Amniotic stem cell (primary cell): ENCODE measurements at regions not wholly inside any gene's neighbourhood (a gene's known extent, or its start where the extent isn't known, plus 50 kb on each side); places are given as distances from the start of the nearest gene placed in this dataset.
"Not testable (repeated sequence)": the region's sequence is repeated elsewhere in the genome, so short reads cannot be mapped to it uniquely, and the experiment has no call there.

Experiments used
- DNase-seq: peaks from one replicate; lab custom pipeline; 2025; lab: John Stamatoyannopoulos, UW

DNA sequence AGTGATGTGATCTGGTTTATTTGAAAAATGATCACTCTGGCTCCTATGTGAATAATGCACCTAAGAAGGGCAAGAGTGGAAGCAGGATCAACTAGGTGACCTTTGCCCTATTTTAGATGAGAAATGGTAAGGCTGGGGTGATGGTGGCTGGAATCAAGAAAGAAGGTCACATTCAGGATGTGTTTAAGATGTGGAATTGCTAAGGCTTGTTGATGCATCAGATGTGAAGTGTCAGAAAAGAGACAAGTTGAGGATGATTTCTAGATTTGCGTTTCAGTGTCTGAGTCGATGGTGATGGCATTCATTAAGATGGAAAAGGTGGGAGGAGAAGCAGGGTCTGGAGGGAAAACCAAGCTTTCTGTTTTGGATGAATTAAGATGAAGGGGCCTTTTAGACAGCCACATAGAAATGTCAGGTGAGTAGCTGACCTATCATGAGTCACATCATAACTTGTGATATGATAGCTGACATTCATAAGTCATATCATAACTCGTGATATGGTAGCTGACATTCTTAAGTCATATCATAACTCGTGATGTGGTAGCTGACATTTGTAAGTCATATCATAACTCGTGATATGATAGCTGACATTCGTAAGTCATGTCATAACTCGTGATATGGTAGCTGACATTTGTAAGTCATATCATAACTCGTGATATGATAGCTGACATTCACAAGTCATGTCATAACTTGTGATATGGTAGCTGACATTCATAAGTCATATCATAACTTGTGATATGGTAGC, 101.2 kb upstream of the SEC11C start:
- no peak for DNase-seq

DNA sequence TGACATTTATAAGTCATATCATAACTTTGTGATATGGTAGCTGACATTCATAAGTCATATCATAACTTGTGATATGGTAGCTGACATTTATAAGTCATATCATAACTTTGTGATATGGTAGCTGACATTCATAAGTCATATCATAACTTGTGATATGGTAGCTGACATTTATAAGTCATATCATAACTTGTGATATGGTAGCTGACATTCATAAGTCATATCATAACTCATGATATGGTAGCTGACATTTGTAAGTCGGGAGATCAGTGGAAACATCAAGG, 100.7 kb upstream of the SEC11C start:
- not testable (repeated sequence) for DNase-seq

DNA sequence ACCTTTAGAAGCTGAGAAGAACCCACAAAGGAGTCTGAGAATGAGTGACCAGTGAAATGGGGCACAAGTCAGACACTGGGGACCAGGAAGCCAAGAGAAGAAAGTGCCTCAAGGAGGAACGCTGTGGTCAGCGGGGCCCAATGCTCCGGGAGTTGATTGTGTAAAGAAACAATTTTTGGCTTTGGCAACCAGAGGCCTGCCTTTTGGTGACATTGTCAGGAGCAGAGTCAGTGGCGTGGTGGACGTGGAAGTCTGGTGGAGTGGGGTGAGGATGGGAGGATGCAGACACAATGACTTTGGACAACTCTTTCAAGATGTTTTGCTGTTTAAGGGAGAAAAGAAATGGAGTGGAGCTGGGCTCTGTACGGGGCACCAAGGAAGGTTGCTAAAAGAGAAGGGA, 100.2 kb upstream of the SEC11C start:
- DNase-seq = no peak

DNA sequence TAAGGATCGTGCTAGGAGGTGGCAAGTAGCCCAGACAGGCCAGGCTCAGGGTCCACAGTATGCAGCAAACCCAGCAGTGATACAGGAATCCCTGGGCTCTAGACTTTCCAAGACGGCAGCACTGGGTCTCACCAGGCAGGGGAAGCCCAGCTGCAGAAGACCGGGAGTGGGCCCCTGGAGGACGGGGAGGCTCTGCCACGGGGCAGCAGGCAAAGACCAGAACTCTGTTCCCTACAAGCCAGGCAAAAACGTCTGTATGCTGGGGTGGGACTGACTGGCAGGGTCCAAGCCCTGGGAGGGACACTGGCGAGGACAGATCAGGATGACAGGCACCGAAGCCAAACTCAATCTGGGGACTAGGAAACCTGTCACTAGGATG, 98.9 kb upstream of the SEC11C start:
- DNase-seq = no peak

DNA sequence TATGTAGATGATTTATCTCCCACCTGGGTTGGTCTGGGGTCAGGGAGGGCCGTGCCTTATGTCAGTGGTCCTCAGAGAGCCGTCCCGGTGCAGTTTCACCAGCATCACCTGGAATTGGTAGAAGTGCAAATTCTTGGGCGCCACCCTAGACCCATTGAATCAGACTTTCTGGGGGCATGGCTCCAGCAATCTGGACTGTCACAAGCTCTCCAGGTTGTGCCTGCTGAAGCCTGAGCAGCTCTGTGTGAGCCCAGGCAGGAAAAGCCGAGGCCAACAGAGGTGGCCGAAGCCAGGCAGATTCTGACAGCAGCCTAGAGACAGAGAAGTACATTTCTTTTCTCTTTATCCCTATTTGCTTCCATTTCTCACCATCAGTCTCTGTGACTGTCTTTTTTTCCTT, 98.4 kb upstream of the SEC11C start:
- no peak for DNase-seq

DNA sequence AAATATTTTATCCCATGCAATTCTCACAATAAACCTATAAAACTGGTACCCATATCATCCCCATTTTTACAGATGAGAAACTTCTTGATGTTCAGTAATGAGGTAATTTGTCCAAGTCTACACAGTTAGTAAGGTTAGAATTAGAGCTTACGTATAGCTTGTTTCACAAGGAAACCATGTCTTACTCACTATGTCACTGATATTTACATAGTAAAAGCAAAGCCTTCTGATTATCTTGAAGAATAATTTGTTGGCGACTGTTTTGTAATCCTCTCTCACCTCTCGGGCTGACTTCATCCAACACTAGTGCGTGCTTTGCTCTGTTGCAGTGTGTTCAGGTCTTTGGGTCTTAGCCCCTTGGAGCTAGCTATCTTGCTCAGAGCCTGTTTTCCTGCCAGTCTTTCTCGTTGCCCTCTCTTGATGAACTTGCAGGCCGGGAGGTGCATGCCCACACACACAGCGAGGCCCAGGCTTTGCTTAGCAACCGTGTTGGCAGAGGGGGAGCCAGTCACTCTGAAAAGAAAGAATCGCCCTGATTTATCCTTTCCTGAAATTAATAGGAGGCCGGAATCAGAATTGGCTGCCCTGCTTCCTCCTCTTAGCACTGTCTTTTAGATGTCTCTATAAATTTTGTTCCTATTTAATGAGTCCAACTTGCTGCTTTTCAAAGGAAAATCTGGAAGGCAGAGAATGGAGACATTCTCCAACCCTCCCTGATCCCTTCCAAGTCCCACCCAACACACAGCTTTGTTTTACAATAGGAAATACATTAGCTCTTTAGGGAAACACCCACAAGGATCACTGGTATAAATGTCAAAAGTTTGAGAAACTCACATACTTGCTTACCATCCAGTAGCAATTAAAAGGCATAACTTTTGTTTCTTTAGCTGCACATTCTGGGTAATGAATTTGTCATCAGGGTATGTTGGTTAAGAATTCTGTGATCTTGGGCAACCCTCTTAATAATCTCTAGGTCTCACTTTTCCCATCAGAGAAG, 97.6 kb upstream of the SEC11C start:
- no peak for DNase-seq

DNA sequence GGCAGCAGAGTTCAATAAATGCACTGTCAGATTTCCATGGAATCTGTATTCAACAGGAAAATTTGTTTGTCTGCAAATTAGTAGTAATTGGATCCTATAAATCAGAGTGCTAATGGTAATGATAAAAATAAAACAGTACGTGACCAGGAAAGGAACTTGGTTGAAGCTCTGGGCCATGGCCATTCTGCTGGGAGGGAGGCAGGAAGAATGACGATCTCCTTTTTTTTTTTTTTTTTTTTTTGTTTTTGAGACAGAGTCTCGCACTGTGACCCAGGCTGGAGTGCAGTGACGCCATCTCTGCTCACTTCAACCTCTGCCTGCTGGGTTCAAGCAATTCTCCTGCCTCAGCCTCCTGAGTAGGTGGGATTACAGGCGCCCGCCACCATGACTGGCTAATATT, 94.8 kb upstream of the SEC11C start:
- DNase-seq = no peak

DNA sequence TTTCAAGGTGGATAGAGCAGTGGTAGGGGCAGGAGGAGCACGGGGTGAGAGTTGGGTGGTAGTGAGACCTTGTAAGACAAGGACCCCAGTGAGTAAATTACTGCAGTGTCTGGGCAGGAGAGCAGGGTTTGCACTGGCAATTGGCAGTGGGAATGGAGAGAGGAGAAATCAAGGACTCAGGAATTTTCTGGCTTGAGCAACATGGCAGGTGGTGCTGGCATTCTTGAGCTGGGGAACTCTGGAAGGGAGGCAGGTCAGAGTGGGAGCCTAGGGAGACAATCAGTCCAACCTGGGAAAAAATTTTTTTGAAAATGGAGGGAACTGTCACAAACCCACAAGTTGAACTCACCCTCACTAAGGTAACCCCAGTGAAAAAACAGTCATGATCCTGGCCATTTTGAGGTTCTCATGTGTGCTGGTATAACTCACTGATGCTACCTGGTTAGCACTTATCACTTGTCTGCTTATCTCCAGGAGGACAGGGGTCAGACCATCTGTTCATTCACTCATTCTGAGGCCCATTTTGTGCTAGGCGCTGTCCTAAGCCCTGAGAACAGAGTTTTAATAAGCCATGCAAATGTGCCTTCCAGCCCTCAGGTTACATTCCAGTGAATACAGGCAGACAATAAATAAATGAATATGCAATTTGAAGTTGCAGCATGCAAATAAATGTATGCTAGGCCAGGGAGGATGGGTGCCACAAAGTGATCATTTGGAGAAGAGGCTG, 92.2 kb upstream of the SEC11C start:
- no peak for DNase-seq

DNA sequence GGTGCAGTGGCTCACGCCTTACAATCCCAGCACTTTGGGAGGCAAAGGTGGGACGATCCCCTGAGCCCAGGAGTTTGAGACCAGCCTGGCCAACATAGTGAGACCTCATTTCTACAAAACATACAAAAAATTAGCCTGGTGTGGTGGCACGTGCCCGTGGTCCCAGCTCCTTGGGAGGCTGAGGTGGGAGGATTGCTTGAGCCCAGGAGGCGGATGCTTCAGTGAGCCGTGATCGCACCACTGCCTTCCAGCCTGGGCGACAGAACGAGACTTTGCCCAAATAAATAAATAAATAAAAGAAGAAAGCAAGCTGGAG, 91.7 kb upstream of the SEC11C start:
- DNase-seq = no peak

DNA sequence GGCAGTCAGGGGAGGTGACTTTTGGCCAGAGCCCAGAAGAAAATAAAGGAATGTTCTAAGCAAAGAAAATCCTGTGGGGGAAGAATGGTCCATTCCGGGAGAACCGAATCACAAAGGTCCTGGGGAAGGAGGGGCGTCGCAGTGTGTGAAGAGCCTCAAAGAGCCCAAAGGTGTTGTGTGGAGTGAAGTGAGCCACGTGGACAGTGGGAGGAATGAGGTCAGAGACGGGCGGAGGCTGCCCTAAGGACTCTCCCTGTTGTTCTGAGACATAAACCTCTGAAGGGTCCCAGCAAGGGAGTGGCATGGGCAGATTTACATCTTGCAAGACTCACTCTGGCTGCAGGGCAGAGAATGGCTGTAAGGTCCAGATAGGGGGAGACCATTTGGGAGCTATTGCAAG, 91.3 kb upstream of the SEC11C start:
- DNase-seq = no peak

DNA sequence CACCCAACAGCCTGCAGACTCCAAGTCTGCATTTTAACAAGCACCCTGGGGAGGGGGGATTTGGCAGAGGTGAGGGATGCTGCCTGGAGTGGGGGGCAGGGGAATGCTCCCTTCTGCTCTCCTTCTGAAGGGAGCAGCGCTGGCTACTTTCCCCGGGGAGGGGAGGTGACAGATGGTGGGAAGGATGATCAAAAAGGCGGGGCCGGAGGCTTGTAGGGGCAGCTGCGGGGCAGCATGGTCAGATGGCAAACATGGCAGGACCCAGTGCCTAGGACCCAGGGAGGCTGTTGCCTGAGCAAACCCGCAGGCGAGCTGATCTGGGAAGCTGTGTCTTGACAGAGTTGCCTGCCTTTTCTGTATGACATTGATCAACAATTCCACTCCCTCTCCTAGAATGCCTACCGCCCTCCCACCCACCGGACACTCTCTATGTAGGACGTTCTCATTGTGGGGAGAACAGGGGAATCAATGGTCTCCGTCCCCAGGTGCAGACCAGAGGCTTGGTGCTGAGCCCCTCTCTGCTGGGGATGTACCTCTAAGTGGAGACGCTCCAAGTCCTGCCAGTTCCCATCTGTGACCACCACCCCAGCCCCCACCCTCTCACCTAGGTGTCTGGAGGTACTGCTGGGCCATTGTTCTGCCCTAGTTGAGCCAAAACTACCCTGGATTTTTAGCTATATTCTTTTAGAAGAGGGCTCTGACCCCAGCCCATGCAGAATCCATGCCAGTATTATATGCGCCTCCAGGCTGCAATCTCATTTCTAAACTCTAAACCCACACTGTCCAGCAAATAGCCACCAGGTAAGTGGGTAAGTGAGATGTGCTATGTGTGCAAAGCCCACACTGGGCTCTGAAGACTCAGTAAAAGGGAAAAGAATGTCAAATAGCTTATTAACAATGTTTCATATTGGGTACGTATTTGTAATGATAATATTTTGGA, 89.7 kb upstream of the SEC11C start:
- DNase-seq = no peak

DNA sequence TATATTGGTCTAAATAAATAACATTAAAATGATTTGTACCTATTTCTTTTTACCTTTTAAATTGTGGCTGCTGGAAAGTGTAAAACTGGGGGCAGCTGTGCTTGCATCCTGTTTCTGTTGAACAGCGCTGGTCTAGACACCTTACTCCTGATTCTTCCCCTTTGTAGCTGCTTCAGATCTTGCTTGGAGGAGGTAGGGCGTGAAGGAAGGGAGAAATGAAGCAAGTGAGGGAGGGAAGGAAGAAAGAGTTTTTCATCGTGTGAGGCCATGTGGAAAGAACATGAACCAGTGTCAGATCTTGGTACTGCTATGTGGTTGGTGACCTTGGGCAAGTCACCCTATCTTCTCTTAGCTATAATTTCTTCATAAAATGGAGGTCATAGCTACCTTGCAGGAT, 89.0 kb upstream of the SEC11C start:
- DNase-seq = no peak

DNA sequence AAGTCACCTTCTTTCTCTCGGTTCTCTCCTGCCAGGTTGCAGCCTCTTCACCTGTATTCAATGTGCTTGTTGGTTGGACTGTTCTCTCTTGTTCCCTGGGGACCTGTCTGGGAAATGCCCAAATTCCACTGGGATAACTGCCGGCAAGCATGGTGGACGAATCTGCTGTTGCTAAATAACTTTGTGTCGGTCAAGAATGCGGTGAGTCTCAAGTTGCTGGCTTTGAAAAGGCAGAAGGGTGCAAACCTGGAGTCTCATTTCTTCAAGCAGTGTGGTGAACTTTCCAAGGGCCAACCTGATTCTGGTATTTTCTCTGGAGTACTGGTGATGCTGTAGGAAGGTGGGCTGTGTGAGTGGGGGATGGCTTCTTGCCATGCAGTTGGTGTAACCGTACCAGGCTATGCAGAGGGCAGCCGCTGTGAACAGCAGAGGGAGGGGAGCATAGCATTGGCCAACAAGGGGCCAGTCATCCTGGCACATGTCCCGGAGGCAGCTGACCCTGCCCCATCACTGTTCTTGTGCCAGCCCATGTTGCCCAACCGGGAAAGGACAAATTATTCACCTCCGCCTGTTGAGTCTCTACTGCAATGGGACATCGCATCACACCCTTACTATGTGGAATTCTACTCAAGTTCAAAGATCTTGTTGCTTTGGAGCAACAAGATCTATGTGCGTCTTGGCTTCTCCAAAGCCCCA, 88.1 kb upstream of the SEC11C start:
- DNase-seq = no peak

DNA sequence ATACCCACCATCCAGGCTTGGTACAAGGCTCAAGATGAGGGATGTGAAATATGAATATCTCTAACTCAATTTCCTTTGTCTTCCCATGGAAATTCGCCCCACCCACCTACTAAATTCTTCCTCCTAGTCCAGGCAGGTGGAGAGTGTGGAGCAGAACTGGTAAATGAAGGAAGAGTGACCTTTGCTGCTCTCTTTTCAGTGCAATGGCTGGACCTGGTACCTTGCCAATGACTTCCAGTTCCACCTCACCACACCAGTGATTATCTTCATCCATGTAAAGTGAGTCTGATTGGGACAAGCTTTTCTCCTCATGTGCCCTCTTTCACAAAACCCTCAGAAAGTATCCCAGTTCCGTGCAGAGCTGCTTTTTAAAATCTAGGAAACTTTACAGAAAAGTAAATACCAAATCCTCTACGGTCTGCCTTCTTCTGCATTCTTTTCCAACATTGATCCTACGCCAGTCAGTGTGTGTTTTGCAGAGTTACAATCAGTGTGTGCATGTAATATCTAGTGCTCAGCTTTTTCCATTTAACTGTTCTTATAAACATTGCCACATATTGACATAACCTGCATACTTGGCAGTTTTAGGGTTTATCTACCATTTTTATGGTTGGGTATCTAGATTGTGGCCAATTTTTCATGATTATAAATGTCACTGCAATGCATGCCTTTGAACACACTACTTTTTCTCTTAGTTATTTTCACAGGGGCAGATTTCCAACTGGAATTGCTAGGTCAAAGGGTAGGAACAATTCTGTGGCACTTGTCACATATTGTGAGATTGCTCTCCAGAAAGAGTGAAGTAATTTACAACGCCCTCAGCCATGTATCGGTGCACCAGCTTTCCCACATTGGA, 86.5 kb upstream of the SEC11C start:
- no peak for DNase-seq

DNA sequence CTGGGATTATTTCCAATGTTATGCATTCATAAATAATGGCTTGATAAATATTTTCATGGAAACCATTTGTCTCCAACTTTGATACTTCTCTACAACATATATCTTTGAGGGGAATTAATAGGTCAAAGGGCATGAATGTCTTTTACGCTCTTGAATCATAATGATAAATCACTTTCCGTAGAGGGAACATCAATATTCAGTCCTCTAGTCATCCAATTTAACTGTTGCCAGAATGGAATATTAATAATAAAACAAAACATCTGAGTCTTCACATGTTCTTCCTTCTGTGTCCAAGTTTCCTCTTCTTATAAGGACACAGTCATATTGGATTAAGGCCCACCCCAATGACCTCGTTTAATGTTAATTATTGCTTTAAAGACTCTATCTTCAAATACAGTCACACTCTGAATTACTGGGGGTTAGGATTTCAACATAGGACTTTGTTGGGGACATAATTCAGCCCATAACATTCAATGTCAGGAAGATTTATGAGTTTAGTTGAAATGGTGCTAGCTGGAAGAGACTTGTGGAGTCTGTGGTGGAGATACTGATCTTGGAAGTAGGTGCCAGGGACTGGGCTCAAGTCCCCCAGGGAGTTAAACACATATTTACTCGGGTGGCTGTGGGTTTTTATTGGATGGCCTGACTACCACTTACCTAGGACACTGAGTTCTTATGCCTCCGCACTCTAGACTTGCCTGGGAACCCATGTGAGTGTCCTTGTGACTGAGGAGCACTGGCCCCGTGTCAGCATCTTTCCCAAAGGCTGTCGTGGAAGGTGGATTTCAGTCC, 85.0 kb upstream of the SEC11C start:
- no peak for DNase-seq

DNA sequence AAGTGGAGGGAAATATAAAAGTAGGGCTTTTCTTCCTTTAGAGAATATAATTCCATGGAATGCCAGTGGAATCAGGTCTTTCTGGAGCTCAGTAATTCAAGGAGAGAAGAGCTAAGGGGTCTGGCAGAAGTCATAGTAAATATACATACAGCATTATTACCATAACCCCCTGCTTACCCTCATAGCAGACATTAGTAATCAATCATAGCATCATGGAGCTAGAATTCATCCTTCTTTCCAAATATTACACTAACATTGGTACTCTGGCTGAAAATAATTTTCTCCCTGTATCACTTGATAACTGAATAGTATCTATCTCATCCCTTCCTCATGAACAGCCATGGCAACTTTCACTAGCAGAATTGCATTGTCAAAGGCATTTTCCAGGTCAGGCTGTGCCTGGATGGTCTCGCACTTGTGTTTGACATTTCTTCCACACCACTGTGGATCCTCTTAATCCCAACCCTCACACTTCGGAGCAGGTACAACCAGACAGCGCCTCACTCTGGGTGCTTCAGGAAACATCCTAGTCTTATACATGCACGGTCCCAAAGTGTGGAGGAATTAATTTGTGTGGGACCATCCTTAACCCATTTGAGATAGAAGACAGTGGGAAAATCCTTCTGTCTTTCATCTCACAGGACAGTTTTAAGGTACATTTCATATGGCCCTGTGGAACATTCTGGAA, 84.2 kb upstream of the SEC11C start:
- no peak for DNase-seq

DNA sequence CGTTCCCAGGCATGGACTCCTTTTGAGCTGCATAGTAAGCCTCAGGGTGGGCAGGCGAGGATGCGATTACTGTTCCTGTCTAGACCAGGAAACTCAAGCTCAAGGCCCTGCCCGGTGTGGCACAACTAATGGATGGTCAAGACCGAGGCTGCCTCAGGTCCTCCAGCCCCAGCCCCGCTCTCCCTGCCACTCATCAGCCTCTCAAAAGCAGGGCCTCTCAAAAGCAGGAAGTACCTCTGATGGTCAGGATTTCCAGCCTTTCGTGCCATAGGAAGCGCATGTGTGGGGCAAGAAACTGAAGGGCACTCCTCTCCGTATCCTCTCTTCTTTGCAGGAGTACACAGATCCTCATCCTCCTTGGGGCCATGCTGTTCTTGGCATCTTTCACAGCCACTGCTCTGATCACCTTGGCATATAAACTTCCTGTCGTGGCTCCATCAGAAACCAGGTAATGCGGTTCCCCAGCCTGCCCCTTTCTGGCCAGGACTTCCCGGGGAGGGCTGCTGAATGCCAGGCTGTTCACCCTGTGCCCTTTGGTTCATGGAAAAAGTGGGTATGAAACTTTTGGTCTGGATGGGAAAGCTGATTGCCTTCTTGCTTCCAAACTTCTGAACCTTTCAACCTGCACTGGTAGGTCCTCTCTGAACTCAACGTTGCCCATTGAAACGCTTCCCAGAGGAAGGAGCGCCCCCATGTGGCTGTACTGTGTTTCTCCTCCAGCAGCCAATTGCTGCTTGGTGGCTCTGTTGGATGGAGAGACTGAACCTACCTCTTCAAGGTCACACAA, 82.8 kb upstream of the SEC11C start:
- DNase-seq = no peak

DNA sequence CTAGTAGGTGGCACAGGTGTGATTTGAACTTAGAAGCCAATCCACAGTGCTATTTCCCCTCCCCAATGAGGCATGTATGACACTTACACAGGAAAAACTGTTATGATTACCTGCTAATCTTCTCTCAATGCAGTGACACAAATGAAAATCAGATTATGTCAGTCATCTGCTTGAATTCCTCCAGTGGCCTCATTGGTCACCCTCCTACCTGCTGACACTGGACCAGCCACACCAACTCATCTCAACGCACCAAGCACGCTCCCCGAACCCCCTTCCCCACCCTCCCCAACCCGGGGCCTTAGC, 82.2 kb upstream of the SEC11C start:
- no peak for DNase-seq
